WTC11 (cell line): ENCODE measurements at regions not wholly inside any gene's neighbourhood (a gene's known extent, or its start where the extent isn't known, plus 50 kb on each side); places are given as distances from the start of the nearest gene placed in this dataset.
"Not testable (repeated sequence)": the region's sequence is repeated elsewhere in the genome, so short reads cannot be mapped to it uniquely, and the experiment has no call there.

Source experiments
- FOXP4 ChIP-seq: sonication (generic); formaldehyde crosslinking; IDR thresholded peaks from 2 replicates; pipeline ENCODE4 v1.8.0; 2022; ENCODE audit warnings: mild to moderate bottlenecking, missing genetic modification reagents
- NR2C2 ChIP-seq: sonication (generic); formaldehyde crosslinking; IDR thresholded peaks from 2 replicates; pipeline ENCODE4 v1.8.0; 2022; ENCODE audit warnings: mild to moderate bottlenecking, missing genetic modification reagents
- TCF7 ChIP-seq: sonication (generic); formaldehyde crosslinking; IDR thresholded peaks from 2 replicates; pipeline ENCODE4 v1.8.0; 2022; ENCODE audit warnings: mild to moderate bottlenecking, low read depth, missing genetic modification reagents, moderate library complexity
- TF ChIP-seq, protein P1 (sequence below): fragments of 200-600 bp; IDR thresholded peaks from 2 replicates; pipeline ENCODE4 v1.8.0; 2022; ENCODE audit warnings: antibody characterized with exemption

- TF ChIP-seq, protein P1, sequence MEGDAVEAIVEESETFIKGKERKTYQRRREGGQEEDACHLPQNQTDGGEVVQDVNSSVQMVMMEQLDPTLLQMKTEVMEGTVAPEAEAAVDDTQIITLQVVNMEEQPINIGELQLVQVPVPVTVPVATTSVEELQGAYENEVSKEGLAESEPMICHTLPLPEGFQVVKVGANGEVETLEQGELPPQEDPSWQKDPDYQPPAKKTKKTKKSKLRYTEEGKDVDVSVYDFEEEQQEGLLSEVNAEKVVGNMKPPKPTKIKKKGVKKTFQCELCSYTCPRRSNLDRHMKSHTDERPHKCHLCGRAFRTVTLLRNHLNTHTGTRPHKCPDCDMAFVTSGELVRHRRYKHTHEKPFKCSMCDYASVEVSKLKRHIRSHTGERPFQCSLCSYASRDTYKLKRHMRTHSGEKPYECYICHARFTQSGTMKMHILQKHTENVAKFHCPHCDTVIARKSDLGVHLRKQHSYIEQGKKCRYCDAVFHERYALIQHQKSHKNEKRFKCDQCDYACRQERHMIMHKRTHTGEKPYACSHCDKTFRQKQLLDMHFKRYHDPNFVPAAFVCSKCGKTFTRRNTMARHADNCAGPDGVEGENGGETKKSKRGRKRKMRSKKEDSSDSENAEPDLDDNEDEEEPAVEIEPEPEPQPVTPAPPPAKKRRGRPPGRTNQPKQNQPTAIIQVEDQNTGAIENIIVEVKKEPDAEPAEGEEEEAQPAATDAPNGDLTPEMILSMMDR: not testable (repeated sequence)
- not testable (repeated sequence) for TF ChIP-seq NR2C2, TCF7, FOXP4 (CRISPR knock-in tag)
Observed at GRCh38 chr16:29285151-29285885, 121.2 kb downstream of the NPIPB11 start.
